NCI-H69 (cell line): ENCODE measurements at regions not wholly inside any gene's neighbourhood (a gene's known extent, or its start where the extent isn't known, plus 50 kb on each side); places are given as distances from the start of the nearest gene placed in this dataset.
"Not testable (repeated sequence)": the region's sequence is repeated elsewhere in the genome, so short reads cannot be mapped to it uniquely, and the experiment has no call there.

Experiments
- DNase-seq: peaks from one replicate; lab custom pipeline; 2025; lab: John Stamatoyannopoulos, UW

- DNase-seq = no peak
Observed at GRCh38 chr6:130494729-130495128, 128.9 kb downstream of the TMEM200A start.

DNA sequence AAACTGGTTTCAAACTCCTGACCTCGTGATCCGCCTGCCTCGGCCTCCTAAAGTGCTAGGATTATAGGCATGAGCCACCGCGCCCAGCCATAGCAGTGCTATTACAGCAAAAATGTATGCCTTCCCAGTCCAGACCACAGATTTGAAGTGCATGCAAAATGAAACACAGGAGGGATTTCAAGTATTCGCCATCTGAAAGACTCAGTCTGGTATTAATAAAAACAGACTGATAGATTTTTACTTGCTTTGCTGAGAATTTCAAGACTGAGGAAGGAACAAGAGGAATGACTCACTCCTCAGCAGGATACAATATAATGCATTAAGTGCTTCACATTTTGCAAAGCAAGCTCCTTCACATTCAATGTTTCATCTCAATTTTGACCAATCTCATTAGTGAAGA is 134.9 kb downstream of the TMEM200A start:
- no peak for DNase-seq

GRCh38 chr6:130503146-130503545 is 137.3 kb downstream of the TMEM200A start:
- no peak for DNase-seq

GRCh38 chr6:130505808-130506598 is 140.2 kb downstream of the TMEM200A start:
- DNase-seq = no peak

GRCh38 chr6:130507005-130507665 is 141.3 kb downstream of the TMEM200A start:
- not testable (repeated sequence) for DNase-seq

GRCh38 chr6:130507666-130508028 is 141.8 kb downstream of the TMEM200A start:
- DNase-seq = no peak

- no peak for DNase-seq
Observed at GRCh38 chr6:130513770-130514169, 148.0 kb downstream of the TMEM200A start.

DNA sequence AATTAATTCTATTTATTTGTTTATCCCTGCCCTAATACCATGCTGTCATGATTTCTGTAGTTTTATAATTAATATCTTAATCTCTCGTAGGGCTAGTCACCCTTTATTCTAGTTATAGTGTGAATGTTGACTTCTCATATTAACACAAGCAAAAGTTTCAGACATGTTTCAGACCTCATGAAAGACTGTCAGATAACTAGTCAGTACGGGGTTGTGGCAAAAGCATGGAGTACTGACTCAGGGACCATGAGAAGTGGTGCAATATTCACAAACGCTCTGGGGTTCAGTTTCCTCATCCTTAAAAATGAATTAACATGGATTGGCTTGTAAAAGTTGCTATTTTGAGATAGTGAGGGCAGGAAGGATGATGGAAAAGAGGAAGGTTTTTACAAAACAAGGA is 148.9 kb downstream of the TMEM200A start:
- no peak for DNase-seq

GRCh38 chr6:130515306-130515705 is 149.5 kb downstream of the TMEM200A start:
- no peak for DNase-seq

DNA sequence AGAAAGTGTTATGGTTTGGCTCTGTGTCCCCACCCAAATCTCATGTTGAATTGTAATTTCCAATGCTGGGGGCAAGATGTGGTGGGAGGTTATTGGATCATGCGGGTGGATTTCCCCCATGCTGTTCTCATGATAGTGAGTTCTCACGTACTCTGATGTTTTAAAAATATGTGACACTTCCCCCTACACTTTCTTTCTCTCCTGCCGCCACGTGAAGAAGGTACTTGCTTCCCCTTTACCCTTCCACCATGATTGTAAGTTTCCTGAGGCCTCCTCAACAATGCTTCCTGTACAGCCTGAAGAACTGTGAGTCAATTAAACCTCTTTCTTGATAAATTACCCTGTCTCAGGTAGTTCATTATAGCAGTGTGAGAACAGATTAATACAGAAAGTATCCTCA is 150.8 kb downstream of the TMEM200A start:
- DNase-seq = no peak

DNA sequence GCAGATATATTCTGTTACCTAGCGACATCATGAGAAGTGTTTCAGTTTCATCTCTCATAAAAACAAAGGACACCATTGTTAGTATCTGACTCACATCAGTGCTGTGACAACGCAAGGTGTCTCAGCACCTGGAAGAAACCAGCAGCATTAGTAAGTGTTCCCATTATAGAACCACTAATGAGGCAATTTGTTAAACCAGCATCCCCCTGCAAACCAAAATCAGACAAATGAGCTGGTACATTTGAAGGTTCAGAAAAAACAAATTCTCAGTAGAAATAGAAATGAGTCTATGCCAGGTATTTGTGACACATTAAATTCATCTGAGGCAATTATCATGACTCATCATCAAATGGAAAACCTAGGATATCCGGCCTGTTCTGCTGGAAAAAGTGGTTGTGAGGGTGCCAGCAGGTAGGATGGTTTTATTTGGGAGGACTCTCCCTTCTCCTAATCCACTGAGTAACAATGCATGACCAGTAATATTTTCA is 151.7 kb downstream of the TMEM200A start:
- DNase-seq = no peak

- no peak for DNase-seq
Observed at GRCh38 chr6:130518588-130518987, 152.8 kb downstream of the TMEM200A start.

DNA sequence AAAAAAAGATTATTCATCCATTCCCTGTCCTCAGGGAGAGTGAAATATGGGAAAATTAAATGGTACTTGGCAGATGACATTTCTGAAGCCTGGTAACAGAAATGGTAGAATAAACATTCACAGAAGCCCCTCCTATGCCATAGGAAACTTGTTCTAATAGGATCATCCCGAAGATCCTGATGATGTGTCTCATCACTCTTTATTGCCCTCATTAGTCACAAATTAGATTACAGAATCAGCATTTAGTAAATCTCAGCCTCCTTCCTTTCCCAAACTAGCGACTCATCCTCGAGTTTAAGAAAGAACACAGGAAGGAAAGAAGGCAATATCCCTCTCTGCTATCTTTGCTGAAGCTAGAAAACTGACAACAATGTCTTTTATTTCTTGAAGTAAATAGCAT is 154.4 kb downstream of the TMEM200A start:
- DNase-seq = no peak

DNA sequence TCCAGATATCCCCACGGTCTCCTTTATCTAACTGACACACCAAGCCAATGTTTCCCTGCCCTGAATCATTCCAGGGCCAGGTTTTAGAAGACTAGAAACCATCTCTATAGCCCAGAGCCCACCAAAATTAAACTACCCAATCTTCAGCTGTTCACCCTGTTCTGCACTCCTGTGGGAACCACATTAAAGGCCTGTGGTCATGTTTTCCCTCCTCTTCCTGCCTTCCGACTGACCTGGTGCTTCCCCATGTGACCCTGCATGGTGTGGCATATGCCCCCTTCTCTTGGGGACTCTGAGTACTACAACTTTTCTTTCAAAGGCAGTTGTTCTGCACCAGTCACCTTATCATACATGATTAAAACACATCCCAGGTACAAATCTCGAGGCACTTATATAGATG is 155.0 kb downstream of the TMEM200A start:
- DNase-seq = no peak

DNA sequence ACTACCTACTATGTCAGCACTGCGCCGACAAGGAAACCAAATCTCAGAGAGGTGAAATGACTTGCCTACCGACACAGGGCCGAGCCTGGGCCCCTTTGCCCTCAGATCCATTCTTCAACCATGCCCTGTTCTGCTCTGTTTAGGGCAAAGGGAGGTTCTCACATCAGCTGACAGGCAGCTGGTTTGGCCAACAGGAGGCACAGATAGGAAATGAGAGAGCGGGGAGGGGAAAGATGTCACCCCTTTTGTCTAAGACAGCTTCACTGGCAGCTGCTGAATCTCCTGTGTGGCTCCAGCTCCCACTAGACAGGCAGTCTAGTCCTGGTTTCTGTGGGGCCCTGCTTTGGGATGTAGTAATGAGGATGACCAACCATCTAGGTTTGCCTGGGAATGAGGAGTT is 158.7 kb downstream of the TMEM200A start:
- DNase-seq = no peak

- no peak for DNase-seq
Observed at GRCh38 chr6:130525408-130525807, 159.6 kb downstream of the TMEM200A start.

- DNase-seq = no peak
Observed at GRCh38 chr6:130526466-130526865, 160.6 kb downstream of the TMEM200A start.

GRCh38 chr6:130527173-130527572 is 161.4 kb downstream of the TMEM200A start:
- DNase-seq = no peak

DNA sequence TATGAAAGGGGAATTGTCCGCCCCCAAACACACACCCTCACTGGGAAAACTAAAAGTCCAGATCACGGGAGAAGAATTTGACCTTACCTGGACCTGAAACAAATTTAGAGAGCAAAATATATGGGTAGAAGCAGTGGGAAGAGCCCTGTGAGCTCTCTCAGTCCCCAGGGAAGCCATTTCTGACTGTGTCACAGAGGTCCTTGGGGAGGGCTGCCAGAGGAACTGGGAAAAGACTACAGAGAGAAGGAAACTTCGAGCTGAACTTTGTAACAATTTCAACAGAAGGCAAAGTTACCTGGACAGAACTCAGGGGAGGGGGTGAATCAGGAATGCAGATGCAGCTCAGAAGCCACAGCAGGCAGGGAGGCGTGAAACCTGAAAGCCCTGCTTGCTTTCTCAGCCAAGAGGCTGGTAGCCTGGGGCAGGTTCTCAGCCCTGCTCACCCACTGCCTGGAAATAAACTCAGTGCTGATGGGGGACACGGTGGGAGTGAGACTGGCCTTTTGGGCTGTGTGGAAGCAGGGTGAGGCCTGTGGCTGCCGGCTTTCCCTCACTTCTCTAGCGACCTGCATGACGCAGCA is 163.8 kb downstream of the TMEM200A start:
- DNase-seq = no peak

DNA sequence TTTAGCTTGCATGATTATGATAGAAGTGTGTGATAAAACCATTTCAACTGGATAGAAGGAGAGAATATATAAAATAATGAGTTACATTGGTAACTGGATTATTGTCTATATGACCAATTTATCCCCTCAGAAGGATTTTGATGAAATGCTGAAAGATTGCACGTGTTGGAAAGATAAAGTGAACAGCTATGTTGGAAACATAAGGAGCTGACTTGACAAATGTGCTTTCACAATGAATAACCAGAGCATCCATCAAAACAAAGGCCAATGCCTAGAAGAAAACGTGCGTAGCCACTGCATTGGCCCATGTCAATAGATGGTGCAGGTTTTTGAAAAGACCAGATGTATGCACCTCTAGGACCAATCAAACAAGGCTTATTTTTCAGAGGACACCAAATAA is 168.8 kb downstream of the TMEM200A start:
- no peak for DNase-seq

DNA sequence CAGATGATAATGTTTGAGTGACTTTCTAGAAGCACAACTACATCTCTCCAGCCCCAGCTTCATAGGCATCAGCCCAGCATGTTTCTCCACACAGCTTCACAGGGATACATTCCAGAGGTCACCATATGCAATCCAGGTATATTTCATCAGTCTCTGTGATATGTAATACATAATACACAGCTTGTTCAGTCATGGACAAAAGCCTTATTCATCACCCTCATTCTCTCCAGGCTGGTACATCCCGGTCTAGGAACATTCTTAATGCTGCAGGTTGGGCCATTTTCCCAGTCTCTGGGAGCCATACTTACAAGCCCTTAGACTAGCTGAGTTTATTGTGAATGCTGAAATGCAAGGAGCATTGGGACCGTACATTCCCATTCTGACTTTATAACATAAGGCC is 169.4 kb downstream of the TMEM200A start:
- no peak for DNase-seq

GRCh38 chr6:130537447-130537846 is 171.6 kb downstream of the TMEM200A start:
- DNase-seq = no peak

DNA sequence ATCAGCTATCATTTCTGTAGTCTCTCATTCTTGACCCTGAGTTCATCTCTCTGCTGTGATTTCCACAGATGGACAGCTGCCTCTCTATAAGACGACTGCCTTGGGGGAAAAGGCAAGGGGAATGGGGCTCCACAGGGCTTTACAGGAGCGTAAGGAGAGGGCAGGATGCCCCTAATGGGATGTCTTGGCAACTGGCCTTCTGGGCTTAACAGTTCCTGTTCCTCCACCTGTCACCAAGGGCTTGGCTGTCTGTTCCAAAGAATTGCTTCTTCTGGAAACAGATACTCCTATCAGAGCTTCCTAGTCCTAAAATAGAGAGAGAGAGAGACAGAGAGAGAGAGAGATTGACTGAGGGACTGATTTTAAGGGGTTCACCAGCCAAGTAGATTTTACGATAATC is 181.9 kb downstream of the TMEM200A start:
- DNase-seq = no peak
